Sigmoid colon (tissue), 4 donors: ENCODE measurements at regions not wholly inside any gene's neighbourhood (a gene's known extent, or its start where the extent isn't known, plus 50 kb on each side); places are given as distances from the start of the nearest gene placed in this dataset.

Source experiments
- POLR2A ChIP-seq, 2 donors: fragments of 450-650 bp; IDR thresholded peaks; one replicate each; pipeline ENCODE4 v1.6.1; 2016; ENCODE audit warnings: antibody characterized with exemption in 2 of 2, mild to moderate bottlenecking in 2 of 2, moderate library complexity in 2 of 2
- POLR2AphosphoS5 ChIP-seq, 4 donors: sonication (generic); formaldehyde crosslinking; IDR thresholded peaks; one replicate each; pipeline ENCODE4 v1.6.1; 2017; ENCODE audit warnings: antibody characterized with exemption in 4 of 4

- TF ChIP-seq POLR2A (IDR thresholded peaks at IDR 0.05) (no peak), POLR2AphosphoS5 (IDR thresholded peaks at IDR 0.05) (no peak)
These were observed 110.0 kb upstream of the RPS23 start for GRCh38 chr5:82388181-82388580.
